Loucy (cell line): ENCODE measurements at regions not wholly inside any gene's neighbourhood (a gene's known extent, or its start where the extent isn't known, plus 50 kb on each side); places are given as distances from the start of the nearest gene placed in this dataset.

Experiments
- CTCF ChIP-seq: fragments of 200-600 bp; sonication (generic); conservative IDR thresholded peaks from 2 replicates; pipeline ENCODE4 v1.5.1; 2014; ENCODE audit warnings: mild to moderate bottlenecking, antibody characterized with exemption, low read length
- EZH2phosphoT487 ChIP-seq: fragments of 200-600 bp; IDR thresholded peaks from 2 replicates; pipeline ENCODE4 v1.6.1; 2018; ENCODE audit warnings: antibody characterized with exemption, mild to moderate bottlenecking, moderate library complexity, borderline replicate concordance

GRCh38 chr16:7246578-7246977 is 86.1 kb upstream of the RBFOX1 start:
- TF ChIP-seq CTCF, result no peak
- TF ChIP-seq EZH2phosphoT487, result no peak
